Breast epithelium (tissue), 3 donors: ENCODE measurements at regions not wholly inside any gene's neighbourhood (a gene's known extent, or its start where the extent isn't known, plus 50 kb on each side); places are given as distances from the start of the nearest gene placed in this dataset.

Experiments used
- CTCF ChIP-seq, 3 donors: fragments of 450-650 bp; IDR thresholded peaks; one replicate each; pipeline ENCODE4 v1.5.1; 2016 to 2017; ENCODE audit warnings: antibody characterized with exemption in 3 of 3, mild to moderate bottlenecking in 3 of 3, moderate library complexity in 3 of 3
- POLR2A ChIP-seq: fragments of 450-650 bp; IDR thresholded peaks from one replicate; pipeline ENCODE4 v1.6.1; 2016; ENCODE audit warnings: antibody characterized with exemption, mild to moderate bottlenecking, moderate library complexity

- TF ChIP-seq CTCF (IDR thresholded peaks at IDR 0.05) (no peak), POLR2A (no peak)
These were observed 133.1 kb downstream of the CTTN start for GRCh38 chr11:70531281-70532065.
